ENCODE measurements at regions not wholly inside any gene's neighbourhood (a gene's known extent, or its start where the extent isn't known, plus 50 kb on each side); places are given as distances from the start of the nearest gene placed in this dataset.

GRCh38 chr6:44655412-44656342, 268.2 kb downstream of the CDC5L start:
- H3K9me3 Mint-ChIP-seq: peaks cover 6% of the 10 kb centered on the region
- peak overlapping the region; percentile 68 for H3K4me3 Mint-ChIP-seq
- peaks cover 10% of the 10 kb centered on the region for H3K4me1 Mint-ChIP-seq (ENCODE audit: low read depth)
- ATAC-seq (peak; percentile 77 to 87), DNase-seq (peak; percentile 73)
- H3K27me3 Mint-ChIP-seq (ENCODE audit: low read depth): peaks cover 8% of the 10 kb centered on the region
- H3K36me3 Mint-ChIP-seq (ENCODE audit: insufficient read depth): peaks cover 2% of the 10 kb centered on the region

- ATAC-seq (no peak), DNase-seq (no peak)
- peaks cover 7% of the 10 kb centered on the region for H3K27me3 Mint-ChIP-seq (ENCODE audit: low read depth)
- H3K36me3 Mint-ChIP-seq (ENCODE audit: insufficient read depth): peaks cover 2% of the 10 kb centered on the region
- H3K4me3 Mint-ChIP-seq: no peak overlapping the region
- peaks cover 6% of the 10 kb centered on the region for H3K9me3 Mint-ChIP-seq
- H3K4me1 Mint-ChIP-seq (ENCODE audit: low read depth): peaks cover 10% of the 10 kb centered on the region
Measured at GRCh38 chr6:44656691-44657090, 269.2 kb downstream of the CDC5L start.

- Mint-ChIP-seq H3K4me1 (ENCODE audit: low read depth) (peaks cover 10% of the 10 kb centered on the region), H3K9me3 (peaks cover 6% of the 10 kb centered on the region), H3K27me3 (ENCODE audit: low read depth) (peaks cover 5% of the 10 kb centered on the region), H3K4me3 (no peak overlapping the region), H3K36me3 (ENCODE audit: insufficient read depth) (peaks cover 2% of the 10 kb centered on the region)
- DNase-seq: no peak
- ATAC-seq: no peak
Measured at GRCh38 chr6:44657206-44657819, 269.8 kb downstream of the CDC5L start.

- Mint-ChIP-seq H3K4me3 (no peak overlapping the region), H3K9me3 (peaks cover 6% of the 10 kb centered on the region), H3K36me3 (ENCODE audit: insufficient read depth) (peaks cover 2% of the 10 kb centered on the region), H3K4me1 (ENCODE audit: low read depth) (peaks cover 10% of the 10 kb centered on the region), H3K27me3 (ENCODE audit: low read depth) (peaks cover 5% of the 10 kb centered on the region)
- no peak for DNase-seq
- no peak for ATAC-seq
Measured at GRCh38 chr6:44658571-44658970, 271.1 kb downstream of the CDC5L start.

- Mint-ChIP-seq H3K27me3 (ENCODE audit: low read depth) (peaks cover 5% of the 10 kb centered on the region), H3K9me3 (peaks cover 6% of the 10 kb centered on the region), H3K36me3 (ENCODE audit: insufficient read depth) (peaks cover 2% of the 10 kb centered on the region), H3K4me3 (no peak overlapping the region), H3K4me1 (ENCODE audit: low read depth) (peaks cover 8% of the 10 kb centered on the region)
- no peak for DNase-seq
- no peak for ATAC-seq
Measured at GRCh38 chr6:44659726-44660125, 272.2 kb downstream of the CDC5L start.

GRCh38 chr6:44660561-44661220, 273.2 kb downstream of the CDC5L start:
- ATAC-seq: no peak
- H3K4me1 Mint-ChIP-seq (ENCODE audit: low read depth): no peaks in the 10 kb centered on the region
- H3K4me3 Mint-ChIP-seq: no peak overlapping the region
- H3K9me3 Mint-ChIP-seq: peaks cover 6% of the 10 kb centered on the region
- H3K27me3 Mint-ChIP-seq (ENCODE audit: low read depth): peaks cover 2% of the 10 kb centered on the region
- peaks cover 2% of the 10 kb centered on the region for H3K36me3 Mint-ChIP-seq (ENCODE audit: insufficient read depth)
- no peak for DNase-seq

- H3K4me1 Mint-ChIP-seq (ENCODE audit: low read depth): no peaks in the 10 kb centered on the region
- H3K27me3 Mint-ChIP-seq (ENCODE audit: low read depth): peaks cover 2% of the 10 kb centered on the region
- H3K9me3 Mint-ChIP-seq: peaks cover 6% of the 10 kb centered on the region
- H3K4me3 Mint-ChIP-seq: no peak overlapping the region
- ATAC-seq (no peak), DNase-seq (no peak)
- peaks cover 2% of the 10 kb centered on the region for H3K36me3 Mint-ChIP-seq (ENCODE audit: insufficient read depth)
Measured at GRCh38 chr6:44661221-44662008, 273.9 kb downstream of the CDC5L start.

- no peak for DNase-seq
- Mint-ChIP-seq H3K4me3 (no peak overlapping the region), H3K36me3 (ENCODE audit: insufficient read depth) (peaks cover 2% of the 10 kb centered on the region), H3K9me3 (peaks cover 6% of the 10 kb centered on the region), H3K4me1 (ENCODE audit: low read depth) (no peaks in the 10 kb centered on the region), H3K27me3 (ENCODE audit: low read depth) (peaks cover 2% of the 10 kb centered on the region)
- ATAC-seq: no peak
Measured at GRCh38 chr6:44662461-44663121, 275.1 kb downstream of the CDC5L start.

GRCh38 chr6:44663860-44664634, 276.5 kb downstream of the CDC5L start:
- Mint-ChIP-seq H3K4me1 (ENCODE audit: low read depth) (no peaks in the 10 kb centered on the region), H3K4me3 (no peak overlapping the region), H3K9me3 (no peaks in the 10 kb centered on the region), H3K27me3 (ENCODE audit: low read depth) (no peaks in the 10 kb centered on the region), H3K36me3 (ENCODE audit: insufficient read depth) (no peaks in the 10 kb centered on the region)
- ATAC-seq (no peak), DNase-seq (no peak)

- no peaks in the 10 kb centered on the region for H3K9me3 Mint-ChIP-seq
- DNase-seq: no peak
- H3K27me3 Mint-ChIP-seq (ENCODE audit: low read depth): no peaks in the 10 kb centered on the region
- H3K4me3 Mint-ChIP-seq: no peak overlapping the region
- no peak for ATAC-seq
- H3K4me1 Mint-ChIP-seq (ENCODE audit: low read depth): no peaks in the 10 kb centered on the region
- H3K36me3 Mint-ChIP-seq (ENCODE audit: insufficient read depth): no peaks in the 10 kb centered on the region
Measured at GRCh38 chr6:44664716-44665115, 277.2 kb downstream of the CDC5L start.

- Mint-ChIP-seq H3K4me3 (no peak overlapping the region), H3K4me1 (ENCODE audit: low read depth) (no peaks in the 10 kb centered on the region), H3K27me3 (ENCODE audit: low read depth) (no peaks in the 10 kb centered on the region), H3K9me3 (no peaks in the 10 kb centered on the region), H3K36me3 (ENCODE audit: insufficient read depth) (no peaks in the 10 kb centered on the region)
- DNase-seq (no peak), ATAC-seq (no peak)
Measured at GRCh38 chr6:44665143-44665542, 277.6 kb downstream of the CDC5L start.

GRCh38 chr6:44665683-44666082, 278.2 kb downstream of the CDC5L start:
- no peak for ATAC-seq
- no peaks in the 10 kb centered on the region for H3K27me3 Mint-ChIP-seq (ENCODE audit: low read depth)
- no peak overlapping the region for H3K4me3 Mint-ChIP-seq
- H3K4me1 Mint-ChIP-seq (ENCODE audit: low read depth): no peaks in the 10 kb centered on the region
- no peak for DNase-seq
- H3K9me3 Mint-ChIP-seq: no peaks in the 10 kb centered on the region
- H3K36me3 Mint-ChIP-seq (ENCODE audit: insufficient read depth): no peaks in the 10 kb centered on the region

GRCh38 chr6:44666324-44666723, 278.8 kb downstream of the CDC5L start:
- DNase-seq (no peak), ATAC-seq (no peak)
- no peaks in the 10 kb centered on the region for H3K36me3 Mint-ChIP-seq (ENCODE audit: insufficient read depth)
- H3K4me1 Mint-ChIP-seq (ENCODE audit: low read depth): no peaks in the 10 kb centered on the region
- H3K4me3 Mint-ChIP-seq: no peak overlapping the region
- no peaks in the 10 kb centered on the region for H3K27me3 Mint-ChIP-seq (ENCODE audit: low read depth)
- no peaks in the 10 kb centered on the region for H3K9me3 Mint-ChIP-seq
